GM12874 (cell line): ENCODE measurements at regions not wholly inside any gene's neighbourhood (a gene's known extent, or its start where the extent isn't known, plus 50 kb on each side); places are given as distances from the start of the nearest gene placed in this dataset.
A peak's percentile ranks its signal among the peaks of the same experiment; 100 is the strongest.

Source experiments
- CTCF ChIP-seq: IDR thresholded peaks from 2 replicates; pipeline ENCODE4 v1.5.1; 2011; ENCODE audit warnings: low read depth, mild to moderate bottlenecking, control low read depth, low read length, moderate library complexity; ENCODE audit not compliant: insufficient read depth

GRCh38 chr11:81246941-81247340, 1486.7 kb downstream of the FAM181B start:
- no peak for TF ChIP-seq CTCF

GRCh38 chr11:81245791-81246190, 1487.9 kb downstream of the FAM181B start:
- TF ChIP-seq CTCF, result no peak

DNA sequence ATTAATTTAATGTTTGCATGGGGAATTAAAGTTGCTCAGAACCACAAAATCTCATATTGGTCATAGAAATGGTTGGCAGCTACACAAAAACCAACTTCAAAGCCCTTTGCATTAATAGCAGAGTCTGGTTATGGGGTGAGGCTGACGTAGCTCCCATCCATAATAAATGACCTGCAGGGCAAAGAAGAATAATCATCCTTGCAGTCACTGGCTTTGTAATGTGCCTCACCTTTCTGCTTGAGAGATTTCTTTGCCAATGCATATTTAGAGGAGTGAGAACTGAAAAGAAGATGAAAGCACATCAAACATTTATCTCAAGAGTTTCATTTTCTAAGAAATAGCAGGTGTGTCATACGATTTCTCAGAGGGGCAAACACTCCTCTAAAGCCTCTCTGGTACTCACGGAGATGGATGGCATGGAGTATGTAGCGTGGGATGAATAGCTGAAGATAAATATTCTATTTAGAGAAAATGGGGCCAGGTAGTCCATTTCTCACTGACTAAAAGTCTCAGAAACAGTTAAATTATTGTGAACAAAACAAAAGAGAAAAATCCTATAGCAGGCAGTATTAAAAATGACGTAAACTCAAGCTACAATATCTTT, 1491.9 kb downstream of the FAM181B start:
- TF ChIP-seq CTCF, result no peak

DNA sequence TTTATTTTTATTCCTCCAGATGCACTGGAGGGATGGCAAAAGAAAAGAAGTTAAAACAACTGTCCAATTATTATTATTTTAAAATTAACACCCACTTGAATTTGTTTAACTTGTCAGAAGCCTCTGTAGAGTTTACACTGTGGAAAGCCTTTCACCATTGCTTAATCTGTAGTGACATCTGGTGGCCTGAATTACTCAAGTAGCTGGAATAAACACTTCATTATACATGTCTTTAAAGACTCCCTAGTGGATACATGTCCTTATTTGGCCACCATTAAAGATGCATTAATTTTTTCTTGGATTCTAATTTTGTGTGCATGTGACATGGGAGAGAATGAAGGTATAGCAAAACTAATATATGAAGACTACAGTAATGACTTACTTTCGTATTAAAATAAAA, 1496.5 kb downstream of the FAM181B start:
- peak; percentile 11; the same call in 1 of the 2 replicates for TF ChIP-seq CTCF

DNA sequence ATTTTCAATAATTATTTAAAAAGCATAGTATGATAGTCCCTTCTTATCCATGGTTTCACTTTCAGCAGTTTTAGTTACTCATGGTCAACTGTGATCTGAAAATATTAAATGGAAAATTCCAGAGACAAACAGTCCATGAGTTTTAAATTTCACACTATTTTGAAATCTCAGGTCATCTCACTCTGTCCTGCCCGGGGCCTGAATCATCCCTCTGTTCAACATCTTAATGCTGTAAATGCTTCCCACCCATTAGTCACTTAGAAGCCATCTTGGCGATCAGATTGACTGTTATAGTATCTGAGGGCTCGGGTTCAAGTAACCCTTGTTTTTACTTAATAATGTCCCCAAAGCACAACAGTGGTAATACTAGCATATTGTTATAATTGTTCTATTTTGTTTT, 1509.3 kb downstream of the FAM181B start:
- no peak for TF ChIP-seq CTCF

DNA sequence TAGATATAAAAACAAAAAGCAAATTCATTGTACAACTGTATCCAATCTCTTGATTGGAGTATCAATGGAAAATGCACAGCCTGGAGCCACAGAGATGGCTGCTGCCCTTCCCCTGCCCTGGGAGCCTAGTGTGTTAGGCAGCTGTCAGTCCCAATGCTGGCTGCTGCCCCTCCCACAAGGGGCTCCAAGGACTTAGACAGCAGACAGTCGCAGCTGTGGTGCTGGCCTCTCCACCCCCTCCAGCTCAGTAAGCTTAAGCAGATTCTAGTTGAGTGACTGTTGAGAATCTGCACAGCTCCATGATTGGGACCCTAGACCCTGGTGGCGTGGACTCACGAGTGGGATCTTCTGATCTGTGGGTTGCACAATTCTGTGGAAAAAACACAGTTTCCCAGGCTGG, 1511.2 kb downstream of the FAM181B start:
- no peak for TF ChIP-seq CTCF

DNA sequence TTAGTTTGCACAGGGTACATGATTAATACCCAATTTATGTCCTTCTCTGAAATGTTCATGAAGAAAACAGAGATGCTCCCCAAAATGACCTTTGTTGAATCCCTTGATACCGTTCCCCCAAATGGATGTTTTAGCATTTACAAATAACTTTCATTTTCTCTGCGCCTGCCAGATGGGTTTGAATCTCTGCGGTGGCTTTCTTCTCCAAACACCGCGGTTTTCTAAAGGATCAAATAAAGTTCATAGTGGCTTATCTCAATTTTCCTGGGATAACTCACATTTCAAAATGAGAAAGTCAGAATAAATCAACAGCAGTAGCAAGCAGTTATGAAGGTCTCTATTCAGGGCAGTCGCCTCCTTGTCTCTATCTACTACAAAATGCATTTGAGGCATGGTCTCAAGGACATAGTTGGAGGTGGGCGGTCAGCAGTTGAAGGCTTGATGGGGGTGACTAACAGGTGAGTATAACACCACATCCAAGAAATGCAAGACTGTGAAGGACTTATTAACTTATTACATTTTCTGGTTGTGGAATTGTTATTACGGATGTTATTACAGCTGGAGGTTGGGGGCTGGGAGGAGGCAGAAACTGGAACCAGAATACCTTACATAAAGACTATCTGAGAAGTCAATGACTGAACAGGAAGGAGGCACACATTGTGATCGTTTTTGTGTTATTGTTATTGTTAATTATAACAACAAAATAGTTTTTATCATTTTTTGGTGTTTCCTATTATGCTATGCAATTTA, 1513.3 kb downstream of the FAM181B start:
- TF ChIP-seq CTCF, result no peak
